Fibroblast of skin of left biceps (primary cell): ENCODE measurements at regions not wholly inside any gene's neighbourhood (a gene's known extent, or its start where the extent isn't known, plus 50 kb on each side); places are given as distances from the start of the nearest gene placed in this dataset.
"Not testable (repeated sequence)": the region's sequence is repeated elsewhere in the genome, so short reads cannot be mapped to it uniquely, and the experiment has no call there.

Source experiments
- DNase-seq, 2 experiments: peaks; one replicate each; pipeline ENCODE4 v3.0.0-alpha.2; 2013; ENCODE audit warnings: low read depth in 2 of 2

DNA sequence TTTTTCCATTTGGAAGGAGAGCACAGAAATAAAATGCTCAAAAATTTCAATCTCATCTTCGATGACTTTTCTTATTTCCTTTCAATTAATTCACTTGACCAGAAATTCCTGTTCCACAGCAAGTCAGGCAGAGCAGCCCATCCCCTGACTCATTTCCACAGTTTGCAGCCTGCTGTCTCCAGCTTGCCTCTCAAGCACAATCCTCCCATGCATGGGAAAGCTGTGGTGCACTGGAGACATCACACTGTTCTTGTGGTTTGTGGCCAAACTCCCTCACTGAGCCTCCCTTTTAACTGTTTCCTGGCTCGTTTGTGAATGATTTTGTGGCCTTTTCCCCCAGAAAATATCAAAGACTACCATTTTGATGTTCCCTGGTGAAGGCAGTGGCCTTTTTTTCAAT lies 114.0 kb upstream of the ENPEP start:
- peak; percentile 61 to 67 for DNase-seq

DNA sequence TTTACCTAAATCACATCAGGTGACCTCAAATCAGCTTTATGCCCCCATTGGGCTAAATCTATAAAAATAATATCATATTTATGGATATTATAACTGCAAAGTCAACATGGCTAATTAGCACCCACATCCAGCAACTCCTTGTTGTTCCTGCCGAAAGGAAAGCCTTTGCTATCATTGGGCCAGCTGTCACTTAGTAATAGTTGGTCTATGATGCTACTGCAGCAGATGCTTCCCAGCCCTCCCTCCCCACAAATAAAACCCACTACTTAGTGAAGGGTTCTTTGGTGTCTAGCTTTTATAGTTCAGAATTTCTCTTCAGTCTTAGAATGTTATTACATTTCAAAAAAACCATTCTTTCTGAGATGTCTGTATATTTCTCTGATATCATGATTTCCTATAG lies 116.9 kb upstream of the ENPEP start:
- DNase-seq: no peak

- no peak for DNase-seq
Measured at GRCh38 chr4:110357521-110357920, 118.4 kb upstream of the ENPEP start.

DNA sequence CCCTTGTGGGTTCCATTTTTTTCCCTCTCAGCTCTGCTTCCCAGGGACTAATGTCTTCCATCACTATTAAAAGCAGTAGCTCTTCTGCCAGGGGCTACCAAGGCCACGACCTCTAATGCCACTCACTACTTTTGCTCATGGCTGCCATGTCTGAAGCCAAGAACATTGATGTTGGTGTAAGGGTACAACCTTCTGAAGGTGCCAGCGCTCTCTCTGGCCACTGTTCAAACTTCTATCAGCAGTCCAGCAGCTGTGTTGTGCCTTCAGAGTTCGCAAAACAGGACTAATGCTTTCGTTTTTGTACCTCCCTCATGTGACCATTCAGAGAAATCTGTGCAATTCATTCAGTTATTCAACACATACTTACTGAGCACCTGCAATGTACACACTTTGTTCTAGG lies 121.5 kb upstream of the ENPEP start:
- no peak for DNase-seq

- no peak for DNase-seq
Measured at GRCh38 chr4:110352670-110353442, 123.1 kb upstream of the ENPEP start.

DNA sequence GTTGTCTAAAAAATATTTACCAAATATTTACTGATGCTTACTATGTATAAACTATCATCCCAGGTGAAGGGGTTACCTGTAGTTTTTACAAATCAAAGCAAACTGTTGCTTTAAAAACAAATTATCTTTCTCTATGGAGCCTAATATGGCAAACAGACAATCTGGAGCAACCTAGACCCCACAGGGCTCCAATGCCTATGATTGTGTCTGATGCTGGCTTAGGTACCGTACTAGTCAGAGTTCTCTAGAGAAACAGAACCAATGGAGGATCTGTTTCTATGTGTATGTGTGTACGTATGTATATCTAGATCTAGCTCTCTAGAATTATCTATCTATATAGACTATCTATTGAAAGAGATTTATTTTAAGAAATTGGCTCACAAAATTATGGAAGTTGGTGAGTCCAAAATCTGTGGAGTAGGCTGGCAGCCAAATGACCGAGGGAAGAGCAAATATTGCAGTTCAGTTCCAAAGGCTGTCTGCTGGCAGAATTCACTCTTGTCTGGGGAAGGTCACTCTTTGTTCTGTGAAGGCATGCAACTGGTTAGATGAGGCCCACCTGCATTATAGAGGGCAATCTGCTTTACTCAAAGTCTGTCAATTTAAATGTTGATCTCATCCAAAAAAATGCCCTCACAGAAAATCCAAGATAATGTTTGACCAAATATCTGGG lies 127.1 kb upstream of the ENPEP start:
- DNase-seq: no peak

GRCh38 chr4:110347805-110348204 lies 128.2 kb upstream of the ENPEP start:
- DNase-seq: no peak

- no peak for DNase-seq
Measured at GRCh38 chr4:110344165-110344564, 131.8 kb upstream of the ENPEP start.

GRCh38 chr4:110343534-110343933 lies 132.4 kb upstream of the ENPEP start:
- no peak for DNase-seq

- peak in 1 of 2 experiments; percentile 22 for DNase-seq
Measured at GRCh38 chr4:110341118-110341517, 134.8 kb upstream of the ENPEP start.

- DNase-seq: no peak
Measured at GRCh38 chr4:110335399-110335798, 137.0 kb upstream of the ELOVL6 start.

DNA sequence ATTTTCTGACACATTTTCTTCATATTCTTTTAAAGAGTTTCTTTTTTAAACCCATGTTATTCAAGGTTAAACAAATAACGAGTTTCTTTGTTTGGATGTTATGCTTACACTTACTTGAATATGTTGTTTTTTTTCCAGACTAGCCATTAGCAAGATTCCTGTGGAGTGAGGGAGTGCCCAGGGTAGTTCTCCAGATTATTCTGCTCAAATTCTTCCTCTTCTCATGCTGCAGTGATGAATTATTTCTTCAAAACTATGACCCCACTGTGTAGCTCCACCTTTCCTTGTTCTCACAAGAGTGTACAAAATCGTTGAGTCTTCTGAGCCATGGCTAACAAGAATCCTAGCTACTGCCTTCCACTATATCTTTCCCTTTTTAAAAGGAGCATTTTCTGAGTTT lies 134.1 kb upstream of the ELOVL6 start:
- DNase-seq: no peak

- DNase-seq: not testable (repeated sequence)
Measured at GRCh38 chr4:110326426-110326825, 128.0 kb upstream of the ELOVL6 start.

- no peak for DNase-seq
Measured at GRCh38 chr4:110310795-110311194, 112.4 kb upstream of the ELOVL6 start.

GRCh38 chr4:110309675-110310074 lies 111.3 kb upstream of the ELOVL6 start:
- peak; percentile 67 to 71 for DNase-seq

- DNase-seq: no peak
Measured at GRCh38 chr4:110306303-110306702, 107.9 kb upstream of the ELOVL6 start.

DNA sequence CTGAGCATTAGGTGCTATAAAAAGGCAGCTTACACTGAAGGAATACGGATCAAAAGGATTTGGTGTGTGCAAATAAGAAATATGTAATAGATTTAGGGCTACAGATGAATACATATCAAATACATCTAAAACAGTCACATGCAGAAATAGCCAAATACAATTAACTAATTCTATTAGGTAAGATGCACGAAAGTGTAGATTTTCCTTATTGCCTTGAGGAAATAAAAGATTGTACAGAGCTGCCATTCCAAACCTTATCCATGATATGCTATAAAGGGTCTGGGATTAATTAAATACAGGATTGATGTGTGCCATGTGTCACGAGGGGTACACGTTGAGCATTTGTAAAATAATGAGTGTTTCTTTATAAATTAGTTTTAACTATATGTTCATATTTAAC lies 107.0 kb upstream of the ELOVL6 start:
- no peak for DNase-seq

- DNase-seq: no peak
Measured at GRCh38 chr4:110296892-110297291, 98.5 kb upstream of the ELOVL6 start.

GRCh38 chr4:110294165-110294564 lies 95.8 kb upstream of the ELOVL6 start:
- DNase-seq: no peak

DNA sequence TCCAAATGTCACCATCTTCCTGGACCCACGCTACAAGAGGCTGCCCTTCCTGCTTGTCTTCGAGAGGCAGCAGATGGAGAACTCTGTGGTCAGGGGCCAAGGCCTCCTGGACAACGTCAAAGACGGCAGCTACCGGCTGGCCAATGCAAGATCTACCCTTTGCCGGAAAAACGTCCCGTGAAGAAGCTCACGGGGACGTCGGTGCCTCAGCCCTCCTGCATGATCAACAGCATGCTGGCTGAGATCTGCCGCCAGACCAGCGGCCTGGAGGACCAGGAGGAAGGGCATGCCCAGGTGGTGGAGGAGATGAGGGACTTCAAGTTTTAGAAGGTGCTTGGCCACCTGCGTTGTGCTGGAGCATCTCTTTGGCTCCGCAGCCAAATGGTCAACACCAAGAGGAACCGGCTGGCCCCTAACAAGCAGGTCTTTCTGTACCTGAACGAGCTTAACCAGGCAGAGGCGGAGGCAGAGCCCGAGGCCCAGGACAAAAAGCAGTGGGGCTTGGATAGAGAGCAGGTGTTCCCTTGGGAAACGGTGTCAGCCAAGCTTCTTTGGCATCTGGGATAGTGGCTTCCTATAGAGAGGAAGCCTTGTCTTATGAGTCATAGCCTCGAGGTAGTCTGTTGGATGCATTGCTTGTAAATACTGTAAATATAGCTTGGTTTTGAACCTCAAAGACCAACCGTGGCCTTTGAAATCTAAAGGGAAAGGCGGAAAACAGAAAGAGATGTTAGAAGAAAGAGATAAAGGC lies 94.8 kb upstream of the ELOVL6 start:
- no peak for DNase-seq

- no peak for DNase-seq
Measured at GRCh38 chr4:110290511-110290910, 92.1 kb upstream of the ELOVL6 start.

GRCh38 chr4:110289601-110290100 lies 91.2 kb upstream of the ELOVL6 start:
- no peak for DNase-seq

DNA sequence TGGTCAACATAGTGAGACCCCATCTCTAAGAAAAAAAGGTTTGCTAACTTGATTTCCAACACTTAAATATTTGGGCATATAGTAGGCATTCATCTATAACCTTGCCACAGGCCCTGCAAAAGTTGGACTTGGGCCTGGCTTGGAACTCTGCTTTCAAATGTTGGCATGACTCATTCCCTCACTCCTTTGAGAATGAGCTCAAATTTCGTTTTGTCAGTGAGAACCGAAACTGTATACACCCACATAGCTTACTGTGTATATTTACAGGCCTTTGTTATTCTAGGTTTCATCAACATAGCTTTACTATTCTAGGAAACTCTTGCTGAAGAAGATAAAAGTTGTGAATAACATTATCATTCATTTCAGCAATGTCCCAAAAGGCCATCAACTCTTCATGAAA lies 88.7 kb upstream of the ELOVL6 start:
- DNase-seq: peak; percentile 32 to 38
